Tibial nerve (tissue), 4 donors: ENCODE measurements at regions not wholly inside any gene's neighbourhood (a gene's known extent, or its start where the extent isn't known, plus 50 kb on each side); places are given as distances from the start of the nearest gene placed in this dataset.

Experiments
- DNase-seq, 2 donors: peaks; one replicate each; pipeline ENCODE4 v3.0.0-alpha.2; 2019; ENCODE audit warnings: low spot score in 2 of 2
- H3K27ac ChIP-seq, 4 donors: fragments of 200-600 bp; sonication (generic) in 3 of 4; one replicate each; pipeline ENCODE4 v1.5.1; 2017 to 2019; ENCODE audit warnings: mild to moderate bottlenecking in 1 of 4
- H3K27me3 ChIP-seq, 2 donors: fragments of 200-600 bp; sonication (generic) in 1 of 2; one replicate each; pipeline versions ENCODE4 v1.5.1 to v1.6.0; 2017 to 2019
- H3K36me3 ChIP-seq, 3 donors: fragments of 200-600 bp; sonication (generic); one replicate each; pipeline ENCODE4 v1.5.1; 2018 to 2019
- H3K4me1 ChIP-seq, 4 donors: fragments of 200-600 bp; sonication (generic) in 3 of 4; one replicate each; pipeline ENCODE4 v1.5.1; 2017 to 2019
- H3K4me3 ChIP-seq, 4 donors: fragments of 200-600 bp; sonication (generic) in 3 of 4; one replicate each; pipeline ENCODE4 v1.5.1; 2017 to 2019; ENCODE audit warnings: mild to moderate bottlenecking in 1 of 4, moderate library complexity in 1 of 4
- H3K9me3 ChIP-seq, 4 donors: fragments of 200-600 bp; sonication (generic) in 3 of 4; one replicate each; pipeline ENCODE4 v1.5.1; 2017 to 2019
- EP300 ChIP-seq, 2 donors: sonication (generic); formaldehyde crosslinking; IDR thresholded peaks; one replicate each; pipeline ENCODE4 v1.6.1; 2017; ENCODE audit warnings: antibody characterized with exemption in 2 of 2, mild to moderate bottlenecking in 1 of 2
- POLR2A ChIP-seq, 2 donors: fragments of 450-650 bp; IDR thresholded peaks; one replicate each; pipeline ENCODE4 v1.6.1; 2017; ENCODE audit warnings: antibody characterized with exemption in 2 of 2, mild to moderate bottlenecking in 2 of 2, moderate library complexity in 2 of 2
- WGBS, 2 donors: methylation state at CpG; one replicate each; pipeline ENCODE4 v1.1.5; 2018; 5-methylcytosine and 5-hydroxymethylcytosine counted together
- TF ChIP-seq, protein P1 (sequence below), 5 experiments: fragments of 200-600 bp in 3 of 5; fragments of 450-650 bp in 2 of 5; sonication (generic) in 3 of 5; IDR thresholded peaks; one replicate each; pipeline ENCODE4 v1.5.1; 2016 to 2019; ENCODE audit warnings: antibody characterized with exemption in 5 of 5, mild to moderate bottlenecking in 3 of 5, moderate library complexity in 2 of 5

GRCh38 chr16:11465675-11466074, 120.4 kb downstream of the RMI2 start:
- H3K4me3 ChIP-seq, result no peak overlapping the region
- 69 to 89% methylated on average over 4 to 5 of the region's 5 CpGs for WGBS, 2 donors
- H3K9me3 ChIP-seq, result no peaks in the 10 kb centered on the region
- no peak for DNase-seq
- TF ChIP-seq EP300 (IDR thresholded peaks at IDR 0.05), result no peak
- no peak for TF ChIP-seq POLR2A (IDR thresholded peaks at IDR 0.05)
- TF ChIP-seq, protein P1, sequence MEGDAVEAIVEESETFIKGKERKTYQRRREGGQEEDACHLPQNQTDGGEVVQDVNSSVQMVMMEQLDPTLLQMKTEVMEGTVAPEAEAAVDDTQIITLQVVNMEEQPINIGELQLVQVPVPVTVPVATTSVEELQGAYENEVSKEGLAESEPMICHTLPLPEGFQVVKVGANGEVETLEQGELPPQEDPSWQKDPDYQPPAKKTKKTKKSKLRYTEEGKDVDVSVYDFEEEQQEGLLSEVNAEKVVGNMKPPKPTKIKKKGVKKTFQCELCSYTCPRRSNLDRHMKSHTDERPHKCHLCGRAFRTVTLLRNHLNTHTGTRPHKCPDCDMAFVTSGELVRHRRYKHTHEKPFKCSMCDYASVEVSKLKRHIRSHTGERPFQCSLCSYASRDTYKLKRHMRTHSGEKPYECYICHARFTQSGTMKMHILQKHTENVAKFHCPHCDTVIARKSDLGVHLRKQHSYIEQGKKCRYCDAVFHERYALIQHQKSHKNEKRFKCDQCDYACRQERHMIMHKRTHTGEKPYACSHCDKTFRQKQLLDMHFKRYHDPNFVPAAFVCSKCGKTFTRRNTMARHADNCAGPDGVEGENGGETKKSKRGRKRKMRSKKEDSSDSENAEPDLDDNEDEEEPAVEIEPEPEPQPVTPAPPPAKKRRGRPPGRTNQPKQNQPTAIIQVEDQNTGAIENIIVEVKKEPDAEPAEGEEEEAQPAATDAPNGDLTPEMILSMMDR (IDR thresholded peaks at IDR 0.05), result no peak
- H3K27ac ChIP-seq, result no peak overlapping the region
- no peaks in the 10 kb centered on the region for H3K27me3 ChIP-seq
- H3K36me3 ChIP-seq, result no peaks in the 10 kb centered on the region
- H3K4me1 ChIP-seq, result no peaks in the 10 kb centered on the region

GRCh38 chr16:11470676-11471415, 115.9 kb downstream of the LITAF start:
- no peak for TF ChIP-seq EP300 (IDR thresholded peaks at IDR 0.05)
- no peak for TF ChIP-seq POLR2A (IDR thresholded peaks at IDR 0.05)
- TF ChIP-seq, protein P1 (IDR thresholded peaks at IDR 0.05), result no peak
- H3K27me3 ChIP-seq, result no peaks in the 10 kb centered on the region
- H3K36me3 ChIP-seq, result no peaks in the 10 kb centered on the region
- DNase-seq, result no peak
- no peak overlapping the region for H3K27ac ChIP-seq
- H3K4me3 ChIP-seq, result no peak overlapping the region
- 84 to 85% methylated on average over 17 of the region's 17 CpGs for WGBS, 2 donors
- H3K4me1 ChIP-seq, result no peaks in the 10 kb centered on the region
- H3K9me3 ChIP-seq, result no peaks in the 10 kb centered on the region

- 82 to 91% methylated on average over 10 to 12 of the region's 12 CpGs for WGBS, 2 donors
- H3K4me1 ChIP-seq, result no peaks in the 10 kb centered on the region
- DNase-seq, result no peak
- no peak overlapping the region for H3K4me3 ChIP-seq
- H3K27me3 ChIP-seq, result no peaks in the 10 kb centered on the region
- TF ChIP-seq POLR2A (IDR thresholded peaks at IDR 0.05), result no peak
- TF ChIP-seq EP300 (IDR thresholded peaks at IDR 0.05), result no peak
- TF ChIP-seq, protein P1 (IDR thresholded peaks at IDR 0.05), result no peak
- H3K27ac ChIP-seq, result no peak overlapping the region
- H3K9me3 ChIP-seq, result no peaks in the 10 kb centered on the region
- no peaks in the 10 kb centered on the region for H3K36me3 ChIP-seq
Observed at GRCh38 chr16:11471548-11471947, 115.2 kb downstream of the LITAF start.

- Histone ChIP-seq H3K4me1 (no peaks in the 10 kb centered on the region), H3K4me3 (no peak overlapping the region), H3K27ac (no peak overlapping the region), H3K36me3 (no peaks in the 10 kb centered on the region), H3K9me3 (no peaks in the 10 kb centered on the region), H3K27me3 (no peaks in the 10 kb centered on the region)
- no peak for DNase-seq
- WGBS, 2 donors, result 93% methylated on average over 4 of the region's 4 CpGs
- TF ChIP-seq, protein P1 (IDR thresholded peaks at IDR 0.05), result no peak
- TF ChIP-seq POLR2A (IDR thresholded peaks at IDR 0.05) (no peak), EP300 (IDR thresholded peaks at IDR 0.05) (no peak)
Observed at GRCh38 chr16:11472410-11472809, 114.3 kb downstream of the LITAF start.

DNA sequence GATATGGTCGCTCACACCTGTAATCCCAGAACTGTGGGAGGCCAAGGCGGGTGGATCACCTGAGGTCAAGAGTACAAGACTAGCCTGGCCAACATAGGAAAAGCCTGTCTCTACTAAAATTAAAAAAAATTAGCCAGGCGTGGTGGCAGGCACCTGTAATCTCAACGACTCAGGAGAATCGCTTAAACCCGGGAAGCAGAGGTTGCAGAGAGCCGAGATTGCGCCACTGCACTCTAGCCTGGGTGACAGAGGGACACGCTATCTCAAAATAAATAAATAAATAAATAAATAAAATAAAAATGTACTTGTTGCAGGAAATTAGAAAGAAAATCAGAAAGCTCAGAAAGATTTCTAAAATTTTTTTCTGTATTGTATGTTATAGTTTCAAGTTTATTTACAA, 113.9 kb downstream of the LITAF start:
- TF ChIP-seq, protein P1 (IDR thresholded peaks at IDR 0.05), result no peak
- no peak for TF ChIP-seq EP300 (IDR thresholded peaks at IDR 0.05)
- no peak for TF ChIP-seq POLR2A (IDR thresholded peaks at IDR 0.05)
- Histone ChIP-seq H3K4me1 (no peaks in the 10 kb centered on the region), H3K4me3 (no peak overlapping the region), H3K27ac (no peak overlapping the region), H3K27me3 (no peaks in the 10 kb centered on the region), H3K36me3 (no peaks in the 10 kb centered on the region), H3K9me3 (no peaks in the 10 kb centered on the region)
- no peak for DNase-seq
- WGBS, 2 donors, result 89 to 91% methylated on average over 9 of the region's 9 CpGs
